Fibroblast of gingiva (primary cell): ENCODE measurements at regions not wholly inside any gene's neighbourhood (a gene's known extent, or its start where the extent isn't known, plus 50 kb on each side); places are given as distances from the start of the nearest gene placed in this dataset.
A peak's percentile ranks its signal among the peaks of the same experiment; 100 is the strongest.
"Not testable (repeated sequence)": the region's sequence is repeated elsewhere in the genome, so short reads cannot be mapped to it uniquely, and the experiment has no call there.

Experiments used
- DNase-seq: peaks from one replicate; pipeline ENCODE4 v3.0.0-alpha.2; 2011; ENCODE audit warnings: low read depth

GRCh38 chr6:151671195-151671594 lies 136.3 kb upstream of the ESR1 start:
- no peak for DNase-seq

- no peak for DNase-seq
These were observed 132.9 kb upstream of the ESR1 start for GRCh38 chr6:151674578-151674977.

GRCh38 chr6:151675746-151676459 lies 131.6 kb upstream of the ESR1 start:
- no peak for DNase-seq

- DNase-seq: no peak
These were observed 131.0 kb upstream of the ESR1 start for GRCh38 chr6:151676460-151676945.

GRCh38 chr6:151677404-151677803 lies 130.1 kb upstream of the ESR1 start:
- no peak for DNase-seq

- peak; percentile 92 for DNase-seq
These were observed 128.4 kb upstream of the ESR1 start for GRCh38 chr6:151679081-151679480.

- DNase-seq: no peak
These were observed 127.5 kb upstream of the ESR1 start for GRCh38 chr6:151679941-151680340.

GRCh38 chr6:151680846-151681432 lies 126.5 kb upstream of the ESR1 start:
- DNase-seq: no peak

GRCh38 chr6:151681433-151682059 lies 125.9 kb upstream of the ESR1 start:
- peak; percentile 44 for DNase-seq

GRCh38 chr6:151682251-151682650 lies 125.2 kb upstream of the ESR1 start:
- DNase-seq: no peak

GRCh38 chr6:151682922-151683321 lies 124.6 kb upstream of the ESR1 start:
- no peak for DNase-seq

- DNase-seq: no peak
These were observed 124.1 kb upstream of the ESR1 start for GRCh38 chr6:151683381-151683780.

GRCh38 chr6:151689499-151690201 lies 117.8 kb upstream of the ESR1 start:
- no peak for DNase-seq

GRCh38 chr6:151690303-151690702 lies 117.2 kb upstream of the ESR1 start:
- peak; percentile 47 for DNase-seq

GRCh38 chr6:151690768-151691562 lies 116.5 kb upstream of the ESR1 start:
- DNase-seq: peak; percentile 59

- DNase-seq: no peak
These were observed 115.3 kb upstream of the ESR1 start for GRCh38 chr6:151692216-151692615.

- no peak for DNase-seq
These were observed 114.1 kb upstream of the ESR1 start for GRCh38 chr6:151693366-151693765.

- DNase-seq: no peak
These were observed 112.3 kb upstream of the ESR1 start for GRCh38 chr6:151695156-151695555.

GRCh38 chr6:151696302-151696701 lies 111.2 kb upstream of the ESR1 start:
- DNase-seq: not testable (repeated sequence)

GRCh38 chr6:151698931-151699700 lies 108.4 kb upstream of the ESR1 start:
- no peak for DNase-seq

GRCh38 chr6:151699719-151700118 lies 107.8 kb upstream of the ESR1 start:
- DNase-seq: no peak
